Lower leg skin (tissue), 3 donors: ENCODE measurements at regions not wholly inside any gene's neighbourhood (a gene's known extent, or its start where the extent isn't known, plus 50 kb on each side); places are given as distances from the start of the nearest gene placed in this dataset.

Experiments
- CTCF ChIP-seq, 3 donors: fragments of 450-650 bp; IDR thresholded peaks; one replicate each; pipeline ENCODE4 v1.5.1; 2016; ENCODE audit warnings: antibody characterized with exemption in 3 of 3, mild to moderate bottlenecking in 3 of 3, moderate library complexity in 2 of 3
- POLR2A ChIP-seq, 2 donors: fragments of 450-650 bp; IDR thresholded peaks; one replicate each; pipeline ENCODE4 v1.6.1; 2016 to 2017; ENCODE audit warnings: antibody characterized with exemption in 2 of 2, mild to moderate bottlenecking in 1 of 2, moderate library complexity in 1 of 2

GRCh38 chr9:126080641-126081040 lies 246.0 kb upstream of the MVB12B start:
- TF ChIP-seq CTCF (IDR thresholded peaks at IDR 0.05) (no peak), POLR2A (IDR thresholded peaks at IDR 0.05) (no peak)
